Prostate gland (tissue), 2 donors: ENCODE measurements at regions not wholly inside any gene's neighbourhood (a gene's known extent, or its start where the extent isn't known, plus 50 kb on each side); places are given as distances from the start of the nearest gene placed in this dataset.

Experiments
- POLR2A ChIP-seq: fragments of 450-650 bp; IDR thresholded peaks from one replicate; pipeline ENCODE4 v1.6.1; 2016; ENCODE audit warnings: antibody characterized with exemption, mild to moderate bottlenecking
- POLR2AphosphoS5 ChIP-seq: sonication (generic); formaldehyde crosslinking; IDR thresholded peaks from one replicate; pipeline ENCODE4 v1.6.1; 2017; ENCODE audit warnings: antibody characterized with exemption
- TF ChIP-seq, protein P1 (sequence below), 4 experiments: fragments of 200-600 bp in 2 of 4; fragments of 450-650 bp in 2 of 4; sonication (generic) in 2 of 4; IDR thresholded peaks; 1 replicate in 3 of 4; 2 replicates in 1 of 4; pipeline ENCODE4 v1.5.1; 2016 to 2019; ENCODE audit warnings: antibody characterized with exemption in 4 of 4, mild to moderate bottlenecking in 2 of 4, moderate library complexity in 2 of 4

GRCh38 chr3:102896851-102897621 lies 462.2 kb downstream of the ZPLD1 start:
- TF ChIP-seq, protein P1, sequence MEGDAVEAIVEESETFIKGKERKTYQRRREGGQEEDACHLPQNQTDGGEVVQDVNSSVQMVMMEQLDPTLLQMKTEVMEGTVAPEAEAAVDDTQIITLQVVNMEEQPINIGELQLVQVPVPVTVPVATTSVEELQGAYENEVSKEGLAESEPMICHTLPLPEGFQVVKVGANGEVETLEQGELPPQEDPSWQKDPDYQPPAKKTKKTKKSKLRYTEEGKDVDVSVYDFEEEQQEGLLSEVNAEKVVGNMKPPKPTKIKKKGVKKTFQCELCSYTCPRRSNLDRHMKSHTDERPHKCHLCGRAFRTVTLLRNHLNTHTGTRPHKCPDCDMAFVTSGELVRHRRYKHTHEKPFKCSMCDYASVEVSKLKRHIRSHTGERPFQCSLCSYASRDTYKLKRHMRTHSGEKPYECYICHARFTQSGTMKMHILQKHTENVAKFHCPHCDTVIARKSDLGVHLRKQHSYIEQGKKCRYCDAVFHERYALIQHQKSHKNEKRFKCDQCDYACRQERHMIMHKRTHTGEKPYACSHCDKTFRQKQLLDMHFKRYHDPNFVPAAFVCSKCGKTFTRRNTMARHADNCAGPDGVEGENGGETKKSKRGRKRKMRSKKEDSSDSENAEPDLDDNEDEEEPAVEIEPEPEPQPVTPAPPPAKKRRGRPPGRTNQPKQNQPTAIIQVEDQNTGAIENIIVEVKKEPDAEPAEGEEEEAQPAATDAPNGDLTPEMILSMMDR (IDR thresholded peaks at IDR 0.05) = no peak
- TF ChIP-seq POLR2A (no peak), POLR2AphosphoS5 (no peak)
